ENCODE measurements at regions not wholly inside any gene's neighbourhood (a gene's known extent, or its start where the extent isn't known, plus 50 kb on each side); places are given as distances from the start of the nearest gene placed in this dataset.

GRCh38 chr5:135705141-135705631 is 126.4 kb upstream of the CXCL14 start:
- Histone ChIP-seq H3K9me3 (replicated peaks; ENCODE audit: control insufficient read depth, insufficient read depth, low read length) (no peaks in the 10 kb centered on the region), H3K4me2 (ENCODE audit: control insufficient read depth, insufficient read depth) (no peak overlapping the region), H3K4me1 (ENCODE audit: control insufficient read depth, insufficient read depth, low read length) (no peaks in the 10 kb centered on the region), H3K27ac (ENCODE audit: control insufficient read depth, insufficient read depth) (no peak overlapping the region), H3K79me2 (ENCODE audit: control insufficient read depth, insufficient read depth, low read length) (no peaks in the 10 kb centered on the region), H3K27me3 (replicated peaks in 1 of 2; ENCODE audit: control insufficient read depth in 2 of 2, insufficient read depth in 2 of 2, low read length in 1 of 2) (no peaks in the 10 kb centered on the region; a peak in 2 of 4 replicates), H3K9ac (ENCODE audit: control insufficient read depth, insufficient read depth, low read length) (no peak overlapping the region), H4K20me1 (ENCODE audit: control insufficient read depth, insufficient read depth) (no peaks in the 10 kb centered on the region), H3K36me3 (ENCODE audit: control insufficient read depth in 2 of 2, insufficient read depth in 2 of 2, low read length in 1 of 2) (no peaks in the 10 kb centered on the region), H2AFZ (ENCODE audit: control insufficient read depth, low read depth, low read length) (no peak overlapping the region), H3K4me3 (no peak overlapping the region)
- ChIA-PET CTCF (no interaction called here), SMC1A (ENCODE audit: uncharacterized antibody, unreplicated experiment) (no interaction called here), POLR2A (no interaction called here), RAD21 (ENCODE audit: unreplicated experiment) (no interaction called here)
- 15% methylated on average over 5 of the region's 5 CpGs for WGBS (ENCODE audit: insufficient coverage, insufficient replicate concordance, low lambda C conversion rate, missing lambda C conversion rate)
- intact Hi-C loops (cut with micrococcal nuclease; ENCODE audit: unreplicated experiment) (no loop called here), in situ Hi-C loops (cut with MboI) (no loop called here)
- DNase-seq (ENCODE audit: low read depth, low spot score) (no peak), FAIRE-seq (no peak), ATAC-seq (no peak)
- TF ChIP-seq ZBTB40 (IDR thresholded peaks at IDR 0.05; ENCODE audit: borderline replicate concordance), result no peak
- TF ChIP-seq PML (IDR thresholded peaks at IDR 0.05; ENCODE audit: low read length), result no peak
- TF ChIP-seq ZNF217 (IDR thresholded peaks at IDR 0.05), result no peak
- TF ChIP-seq SMAD5 (IDR thresholded peaks at IDR 0.05; ENCODE audit: low read depth), result no peak
- TF ChIP-seq EZH2 (IDR thresholded peaks at IDR 0.05; ENCODE audit: borderline replicate concordance, control insufficient read depth, low read depth, low read length), result no peak
- no peak for TF ChIP-seq RFX5 (IDR thresholded peaks at IDR 0.05; ENCODE audit: low read depth, low read length)
- TF ChIP-seq CREM (IDR thresholded peaks at IDR 0.05; ENCODE audit: low read depth), result no peak
- BruUV-seq (replicated peaks), result no TSS peak

All from GM12878 (cell line).